ENCODE measurements at regions not wholly inside any gene's neighbourhood (a gene's known extent, or its start where the extent isn't known, plus 50 kb on each side); places are given as distances from the start of the nearest gene placed in this dataset.

DNA sequence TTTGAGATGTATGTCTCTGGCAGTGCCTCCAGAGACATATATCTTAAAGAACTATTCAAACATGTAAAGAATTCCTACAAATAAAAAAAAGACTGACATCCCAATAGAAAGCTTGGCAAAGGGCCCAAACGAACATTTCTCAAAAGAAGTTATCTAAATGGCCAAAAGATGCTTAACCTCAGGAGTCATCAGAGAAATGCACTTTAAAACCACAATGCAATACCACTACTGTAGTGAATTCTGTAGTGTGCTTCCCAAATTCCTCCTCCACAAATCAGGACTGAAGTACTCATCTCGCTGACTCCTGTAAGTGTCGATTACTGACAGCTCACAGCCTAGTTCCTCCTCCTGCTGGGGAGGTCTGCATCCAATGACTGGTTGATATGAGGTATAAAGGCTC is 129.0 kb upstream of the MAMLD1 start:
- Histone ChIP-seq H3K4me3 (no peak overlapping the region), H3K9me3 (no peaks in the 10 kb centered on the region), H3K4me1 (no peaks in the 10 kb centered on the region), H3K27ac (no peak overlapping the region), H3K36me3 (no peaks in the 10 kb centered on the region), H3K27me3 (no peaks in the 10 kb centered on the region)
- no peak for DNase-seq (ENCODE audit: low spot score)
- TF ChIP-seq, protein P1, sequence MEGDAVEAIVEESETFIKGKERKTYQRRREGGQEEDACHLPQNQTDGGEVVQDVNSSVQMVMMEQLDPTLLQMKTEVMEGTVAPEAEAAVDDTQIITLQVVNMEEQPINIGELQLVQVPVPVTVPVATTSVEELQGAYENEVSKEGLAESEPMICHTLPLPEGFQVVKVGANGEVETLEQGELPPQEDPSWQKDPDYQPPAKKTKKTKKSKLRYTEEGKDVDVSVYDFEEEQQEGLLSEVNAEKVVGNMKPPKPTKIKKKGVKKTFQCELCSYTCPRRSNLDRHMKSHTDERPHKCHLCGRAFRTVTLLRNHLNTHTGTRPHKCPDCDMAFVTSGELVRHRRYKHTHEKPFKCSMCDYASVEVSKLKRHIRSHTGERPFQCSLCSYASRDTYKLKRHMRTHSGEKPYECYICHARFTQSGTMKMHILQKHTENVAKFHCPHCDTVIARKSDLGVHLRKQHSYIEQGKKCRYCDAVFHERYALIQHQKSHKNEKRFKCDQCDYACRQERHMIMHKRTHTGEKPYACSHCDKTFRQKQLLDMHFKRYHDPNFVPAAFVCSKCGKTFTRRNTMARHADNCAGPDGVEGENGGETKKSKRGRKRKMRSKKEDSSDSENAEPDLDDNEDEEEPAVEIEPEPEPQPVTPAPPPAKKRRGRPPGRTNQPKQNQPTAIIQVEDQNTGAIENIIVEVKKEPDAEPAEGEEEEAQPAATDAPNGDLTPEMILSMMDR (IDR thresholded peaks at IDR 0.05): no peak

DNA sequence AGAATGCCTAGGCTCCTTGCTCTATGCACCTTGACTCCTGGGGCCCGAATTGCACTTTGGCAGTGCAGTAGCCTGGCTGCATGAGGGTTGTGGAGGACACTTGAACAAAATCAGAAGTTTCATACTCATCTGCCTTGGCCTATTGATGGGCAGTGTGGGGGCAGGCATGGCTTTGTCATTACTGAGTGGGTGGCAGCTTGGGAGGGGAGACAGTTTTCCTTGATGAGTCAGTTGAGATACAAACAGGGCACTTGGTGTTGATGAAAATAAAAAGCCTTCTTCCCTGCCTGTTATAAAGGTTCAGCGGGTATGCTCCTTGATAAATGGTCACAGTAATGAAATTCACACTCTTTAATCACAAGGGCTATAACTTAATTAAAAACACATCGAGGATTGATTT is 126.8 kb upstream of the MAMLD1 start:
- Histone ChIP-seq H3K9me3 (no peaks in the 10 kb centered on the region), H3K27ac (no peak overlapping the region), H3K4me3 (no peak overlapping the region), H3K27me3 (no peaks in the 10 kb centered on the region), H3K36me3 (no peaks in the 10 kb centered on the region), H3K4me1 (no peaks in the 10 kb centered on the region)
- TF ChIP-seq, protein P1 (IDR thresholded peaks at IDR 0.05): no peak
- DNase-seq (ENCODE audit: low spot score): peak; percentile 32

DNA sequence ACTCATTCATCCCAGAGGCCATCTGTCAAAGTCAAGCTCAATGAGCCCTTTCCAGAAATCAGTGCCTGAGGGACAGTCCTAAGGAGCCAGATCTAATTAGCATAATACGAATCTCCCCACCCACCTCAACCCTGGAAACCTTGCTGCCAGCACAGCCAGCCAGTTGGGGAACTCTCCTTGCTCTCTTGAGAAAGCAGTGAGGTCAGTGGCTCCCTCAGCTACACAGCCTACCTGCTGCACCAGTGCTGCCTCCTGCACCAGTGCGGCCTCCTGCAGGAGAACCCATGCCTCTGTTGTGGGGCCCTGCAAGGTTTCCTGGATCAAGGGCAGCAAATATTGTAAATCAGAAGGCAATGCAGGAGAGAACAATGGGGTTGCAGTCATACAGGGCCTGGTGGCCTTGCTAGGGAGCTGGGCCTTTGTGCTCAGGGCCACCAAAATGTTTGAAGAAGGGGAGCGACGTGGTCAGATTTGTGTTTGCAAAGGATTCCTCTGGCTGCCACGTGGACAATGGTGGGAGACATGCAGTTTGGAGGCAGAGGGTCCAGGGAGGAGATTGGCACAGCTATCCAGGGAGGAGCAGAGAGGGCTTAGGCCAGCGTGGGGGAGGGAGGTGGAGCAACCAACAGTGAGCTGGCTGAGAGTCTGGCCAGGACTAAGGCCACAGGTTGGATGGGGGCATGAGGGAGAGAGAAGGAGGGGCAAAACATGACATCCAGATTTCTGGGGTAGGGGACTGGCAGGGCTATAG is 124.3 kb upstream of the MAMLD1 start:
- TF ChIP-seq, protein P1 (IDR thresholded peaks at IDR 0.05): no peak
- Histone ChIP-seq H3K4me1 (no peaks in the 10 kb centered on the region), H3K27me3 (no peaks in the 10 kb centered on the region), H3K9me3 (no peaks in the 10 kb centered on the region), H3K4me3 (no peak overlapping the region), H3K27ac (no peak overlapping the region), H3K36me3 (no peaks in the 10 kb centered on the region)
- peak; percentile 38 for DNase-seq (ENCODE audit: low spot score)

DNA sequence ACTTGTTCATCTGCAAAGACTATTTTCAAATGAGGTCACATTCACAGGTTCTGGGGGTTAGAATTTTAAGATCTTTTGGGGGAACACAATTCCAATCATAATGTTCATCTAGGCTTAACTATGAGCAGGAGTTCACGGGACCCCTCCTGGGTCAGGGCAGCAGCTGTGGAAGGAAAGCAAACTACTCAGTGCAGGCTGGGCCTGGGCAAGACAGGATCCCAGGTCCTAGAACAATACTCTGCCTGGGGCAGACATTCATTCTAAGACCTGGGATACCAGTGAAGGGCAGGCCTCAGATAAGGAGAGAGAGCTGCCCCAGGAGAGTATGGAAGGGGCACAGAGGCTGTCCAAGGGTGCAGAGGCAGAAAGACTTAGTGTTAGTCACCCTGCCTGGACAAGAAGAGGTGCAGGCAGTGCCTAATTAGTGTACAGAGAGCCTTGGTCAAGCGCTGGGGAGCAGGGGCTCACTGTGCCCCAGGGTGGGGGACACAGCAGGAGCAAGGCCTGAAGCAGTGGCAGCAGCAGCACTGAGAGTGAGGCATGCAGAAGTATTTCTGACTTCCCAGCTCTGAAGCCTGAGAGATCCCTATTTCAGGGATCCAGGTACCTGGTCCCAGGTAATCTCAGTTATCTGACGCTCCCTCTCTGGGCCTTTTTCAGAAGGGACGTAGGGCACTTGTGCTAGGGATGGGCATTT is 123.0 kb upstream of the MAMLD1 start:
- H3K27me3 ChIP-seq: no peaks in the 10 kb centered on the region
- DNase-seq (ENCODE audit: low spot score): peak; percentile 43
- no peak overlapping the region for H3K27ac ChIP-seq
- H3K4me1 ChIP-seq: no peaks in the 10 kb centered on the region
- no peaks in the 10 kb centered on the region for H3K36me3 ChIP-seq
- H3K9me3 ChIP-seq: peaks cover 1 to 2% of the 10 kb centered on the region in 2 donors
- no peak overlapping the region for H3K4me3 ChIP-seq
- TF ChIP-seq, protein P1 (IDR thresholded peaks at IDR 0.05): no peak

DNA sequence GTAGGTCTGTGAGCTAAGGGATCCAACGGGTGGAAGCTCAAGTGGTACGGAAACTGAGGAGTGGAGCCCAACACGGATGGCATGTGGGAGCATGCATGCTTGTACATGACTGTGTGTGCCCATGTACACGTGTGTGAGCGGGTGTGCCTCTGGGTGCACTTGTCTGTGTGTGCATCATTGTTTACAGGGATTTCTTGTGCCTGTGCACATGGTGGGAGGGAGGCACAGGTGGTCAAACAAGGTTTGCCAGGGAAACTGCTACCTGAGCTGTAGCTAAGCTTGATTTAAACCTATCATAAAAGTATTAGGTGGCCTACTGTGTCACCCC is 122.5 kb upstream of the MAMLD1 start:
- peak; percentile 23 for DNase-seq (ENCODE audit: low spot score)
- no peaks in the 10 kb centered on the region for H3K4me1 ChIP-seq
- peaks cover 4 to 6% of the 10 kb centered on the region in 2 donors for H3K9me3 ChIP-seq
- H3K27me3 ChIP-seq: no peaks in the 10 kb centered on the region
- H3K36me3 ChIP-seq: no peaks in the 10 kb centered on the region
- no peak overlapping the region for H3K27ac ChIP-seq
- no peak overlapping the region for H3K4me3 ChIP-seq
- TF ChIP-seq, protein P1 (IDR thresholded peaks at IDR 0.05): no peak
